Breast epithelium (tissue), 4 donors: ENCODE measurements at regions not wholly inside any gene's neighbourhood (a gene's known extent, or its start where the extent isn't known, plus 50 kb on each side); places are given as distances from the start of the nearest gene placed in this dataset.

Experiments
- DNase-seq, 2 donors: peaks; one replicate each; pipeline ENCODE4 v3.0.0-alpha.2; 2019; ENCODE audit warnings: low spot score in 2 of 2
- H3K27ac ChIP-seq, 2 donors: fragments of 200-600 bp; sonication (generic) in 1 of 2; one replicate each; pipeline ENCODE4 v1.5.1; 2016 to 2019; ENCODE audit warnings: mild to moderate bottlenecking in 1 of 2
- H3K27me3 ChIP-seq, 2 donors: fragments of 200-600 bp; sonication (generic) in 1 of 2; one replicate each; pipeline versions ENCODE4 v1.5.1 to v1.6.0; 2017 to 2019; ENCODE audit warnings: control low read depth in 1 of 2, mild to moderate bottlenecking in 1 of 2
- H3K36me3 ChIP-seq: fragments of 200-600 bp; one replicate; pipeline ENCODE4 v1.5.1; 2019
- H3K4me1 ChIP-seq, 2 donors: fragments of 200-600 bp; sonication (generic); one replicate each; pipeline ENCODE4 v1.5.1; 2016 to 2019; ENCODE audit warnings: control low read depth in 1 of 2
- H3K4me3 ChIP-seq, 3 donors: fragments of 200-600 bp; sonication (generic); 1 replicate in 2 of 3; 2 replicates in 1 of 3; pipeline ENCODE4 v1.5.1; 2016 to 2019; ENCODE audit warnings: mild to moderate bottlenecking in 3 of 3, moderate library complexity in 2 of 3
- H3K9me3 ChIP-seq, 2 donors: fragments of 200-600 bp; sonication (generic) in 1 of 2; one replicate each; pipeline ENCODE4 v1.5.1; 2016 to 2019; ENCODE audit warnings: control low read depth in 1 of 2
- CTCF ChIP-seq, 3 donors: fragments of 450-650 bp; IDR thresholded peaks; one replicate each; pipeline ENCODE4 v1.5.1; 2016 to 2017; ENCODE audit warnings: antibody characterized with exemption in 3 of 3, mild to moderate bottlenecking in 3 of 3, moderate library complexity in 3 of 3
- POLR2A ChIP-seq: fragments of 450-650 bp; IDR thresholded peaks from one replicate; pipeline ENCODE4 v1.6.1; 2016; ENCODE audit warnings: antibody characterized with exemption, mild to moderate bottlenecking, moderate library complexity
- POLR2AphosphoS5 ChIP-seq, 3 donors: sonication (generic); formaldehyde crosslinking; IDR thresholded peaks; one replicate each; pipeline ENCODE4 v1.6.1; 2017; ENCODE audit warnings: antibody characterized with exemption in 3 of 3
- intact Hi-C: fragments of 100-400 bp; cut with DNase I; formaldehyde crosslinking; loops from one replicate; pipeline ENCODE4 v1.15.1; 2023; ENCODE audit warnings: low total_unique reads

- H3K36me3 ChIP-seq: peaks cover 5% of the 10 kb centered on the region
- no peak for TF ChIP-seq POLR2A
- no peak for TF ChIP-seq CTCF (IDR thresholded peaks at IDR 0.05)
- no peak for TF ChIP-seq POLR2AphosphoS5 (IDR thresholded peaks at IDR 0.05)
- H3K27ac ChIP-seq: no peak overlapping the region
- no peaks in the 10 kb centered on the region for H3K27me3 ChIP-seq
- no peaks in the 10 kb centered on the region for H3K9me3 ChIP-seq
- intact Hi-C loops: no loop called here
- no peak for DNase-seq
- no peak overlapping the region for H3K4me3 ChIP-seq
- H3K4me1 ChIP-seq: no peaks in the 10 kb centered on the region
These were observed 254.7 kb downstream of the KLF12 start for GRCh38 chr13:73879346-73880015.

DNA sequence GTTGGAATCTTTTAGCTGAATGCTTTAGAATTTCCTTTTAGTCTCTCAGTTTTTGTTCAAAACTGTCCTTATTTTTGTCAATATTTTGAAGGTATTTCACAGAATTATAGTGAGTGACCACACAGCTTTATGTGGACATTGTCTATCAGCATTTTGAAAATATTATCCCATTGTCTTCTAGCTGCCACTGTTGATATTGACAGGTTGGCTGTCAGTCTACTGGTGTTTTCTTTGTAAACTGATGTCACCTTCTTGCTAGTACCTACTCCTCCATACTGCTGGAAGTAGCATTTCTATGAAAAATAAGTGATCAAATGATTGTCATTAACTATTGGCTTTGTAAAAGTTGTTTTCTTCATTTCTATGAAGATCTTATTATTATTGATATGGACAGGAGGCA is 256.8 kb downstream of the KLF12 start:
- Histone ChIP-seq H3K4me3 (no peak overlapping the region), H3K36me3 (peaks cover 5% of the 10 kb centered on the region), H3K27me3 (no peaks in the 10 kb centered on the region), H3K27ac (no peak overlapping the region), H3K4me1 (no peaks in the 10 kb centered on the region), H3K9me3 (no peaks in the 10 kb centered on the region)
- TF ChIP-seq POLR2AphosphoS5 (IDR thresholded peaks at IDR 0.05) (no peak), POLR2A (no peak), CTCF (IDR thresholded peaks at IDR 0.05) (no peak)
- intact Hi-C loops: no loop called here
- no peak for DNase-seq

GRCh38 chr13:73876323-73876722 is 257.9 kb downstream of the KLF12 start:
- Histone ChIP-seq H3K4me1 (no peaks in the 10 kb centered on the region), H3K36me3 (peaks cover 3% of the 10 kb centered on the region), H3K27ac (no peak overlapping the region), H3K9me3 (no peaks in the 10 kb centered on the region), H3K4me3 (no peak overlapping the region), H3K27me3 (no peaks in the 10 kb centered on the region)
- no peak for DNase-seq
- TF ChIP-seq POLR2AphosphoS5 (IDR thresholded peaks at IDR 0.05): no peak
- intact Hi-C loops: no loop called here

DNA sequence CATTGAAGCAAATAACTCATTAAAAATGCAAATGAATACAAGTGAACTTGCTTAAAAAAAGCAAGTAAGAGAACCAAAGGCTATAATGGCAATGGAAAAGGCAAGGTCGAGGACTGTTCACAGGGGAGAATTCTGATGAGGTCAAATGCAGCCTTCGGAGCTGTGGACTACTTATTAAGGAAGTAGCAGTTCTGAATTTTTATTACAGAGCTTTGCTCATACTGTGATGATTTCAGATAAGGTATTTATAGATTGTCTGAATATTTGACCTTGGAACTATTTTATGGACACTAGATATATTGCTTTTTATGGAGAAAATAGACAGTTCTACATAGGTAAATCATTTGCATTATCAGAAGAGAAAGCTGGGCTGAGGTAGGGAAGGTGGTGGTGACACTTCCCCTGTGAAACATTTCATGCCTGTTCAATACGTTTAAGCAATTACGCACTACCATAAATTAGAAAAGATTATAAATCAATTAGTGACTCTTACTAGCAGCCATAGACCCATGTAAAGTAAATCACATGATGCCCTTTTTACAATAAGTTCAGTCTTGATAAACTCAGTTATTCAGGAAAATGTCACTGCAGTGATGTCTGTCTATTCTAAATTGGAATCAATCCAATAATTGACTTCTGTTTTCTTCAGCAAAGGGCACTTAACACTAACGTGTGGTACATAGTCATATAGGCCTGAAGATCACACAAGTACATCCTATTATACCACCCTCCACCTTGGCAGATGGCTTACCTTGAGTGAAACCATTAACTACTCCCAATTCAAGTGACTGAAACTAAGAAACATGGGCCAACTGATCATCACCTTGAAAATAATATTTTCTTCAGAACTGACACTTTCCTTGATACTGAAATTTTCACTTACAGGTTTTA is 260.0 kb downstream of the KLF12 start:
- H3K36me3 ChIP-seq: no peaks in the 10 kb centered on the region
- TF ChIP-seq POLR2AphosphoS5 (IDR thresholded peaks at IDR 0.05): no peak
- no peak for TF ChIP-seq POLR2A
- TF ChIP-seq CTCF (IDR thresholded peaks at IDR 0.05): no peak
- H3K27ac ChIP-seq: no peak overlapping the region
- no peak for DNase-seq
- intact Hi-C loops: no loop called here
- H3K9me3 ChIP-seq: no peaks in the 10 kb centered on the region
- H3K4me1 ChIP-seq: no peaks in the 10 kb centered on the region
- H3K27me3 ChIP-seq: no peaks in the 10 kb centered on the region
- H3K4me3 ChIP-seq: no peak overlapping the region

DNA sequence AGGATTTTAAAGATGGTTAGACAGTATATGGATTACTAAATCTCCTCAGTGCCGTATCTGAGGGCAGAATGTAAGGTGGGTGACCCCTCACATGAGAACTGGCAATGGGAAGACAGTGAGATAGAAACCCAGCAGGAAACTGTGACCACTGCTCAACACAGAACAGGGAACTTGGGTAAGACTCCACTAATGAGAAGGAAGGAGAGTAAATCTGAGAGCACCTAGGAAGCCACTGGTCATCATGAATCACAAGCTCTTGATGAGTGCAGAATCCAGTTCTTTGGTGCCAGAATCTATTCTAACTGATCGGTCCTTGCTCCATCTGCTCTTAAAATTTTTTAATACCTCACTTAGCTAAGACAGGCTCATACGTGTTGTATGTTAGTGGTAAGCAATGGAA is 261.8 kb downstream of the KLF12 start:
- Histone ChIP-seq H3K9me3 (no peaks in the 10 kb centered on the region), H3K27me3 (no peaks in the 10 kb centered on the region), H3K4me3 (no peak overlapping the region), H3K36me3 (no peaks in the 10 kb centered on the region), H3K4me1 (no peaks in the 10 kb centered on the region), H3K27ac (no peak overlapping the region)
- TF ChIP-seq POLR2A (no peak), CTCF (IDR thresholded peaks at IDR 0.05) (no peak), POLR2AphosphoS5 (IDR thresholded peaks at IDR 0.05) (no peak)
- intact Hi-C loops: no loop called here
- DNase-seq: no peak
